ENCODE measurements at regions not wholly inside any gene's neighbourhood (a gene's known extent, or its start where the extent isn't known, plus 50 kb on each side); places are given as distances from the start of the nearest gene placed in this dataset.

- no peaks in the 10 kb centered on the region for H3K9me3 Mint-ChIP-seq
- H3K27me3 ChIP-seq (ENCODE audit: insufficient read depth) = no peaks in the 10 kb centered on the region
- H3K27ac ChIP-seq (ENCODE audit: low read depth) = no peak overlapping the region
- H3K27ac Mint-ChIP-seq = no peak overlapping the region
- H3F3A ChIP-seq (replicated peaks; ENCODE audit: low read depth) = no peaks in the 10 kb centered on the region
- peaks cover 7% of the 10 kb centered on the region; the same call in 1 of the 2 replicates for H3K9me2 ChIP-seq (ENCODE audit: insufficient read depth)
- ATAC-seq = no peak
- no peak overlapping the region for H3K4me3 ChIP-seq
- no peaks in the 10 kb centered on the region for H3K36me3 Mint-ChIP-seq (ENCODE audit: low read depth)
- no peaks in the 10 kb centered on the region for H3K79me2 ChIP-seq (replicated peaks; ENCODE audit: insufficient read depth)
- H2AFZ ChIP-seq = no peak overlapping the region
- H4K20me1 ChIP-seq (replicated peaks; ENCODE audit: insufficient read depth) = no peaks in the 10 kb centered on the region; the same call in 1 of the 2 replicates
- no peaks in the 10 kb centered on the region for H3K4me1 Mint-ChIP-seq
- no peak overlapping the region for H3K4me2 ChIP-seq
- no peaks in the 10 kb centered on the region for H3K4me1 ChIP-seq (ENCODE audit: insufficient read depth)
- no peak for DNase-seq (ENCODE audit: low spot score)
- H3K4me3 Mint-ChIP-seq = no peak overlapping the region
- H3K36me3 ChIP-seq (ENCODE audit: insufficient read depth) = no peaks in the 10 kb centered on the region
- TF ChIP-seq JUNB (IDR thresholded peaks at IDR 0.05; ENCODE audit: unreplicated experiment) (no peak), REST (IDR thresholded peaks at IDR 0.05; ENCODE audit: unreplicated experiment) (no peak), STAT1 (IDR thresholded peaks at IDR 0.05; ENCODE audit: unreplicated experiment) (no peak), EZH2phosphoT487 (IDR thresholded peaks at IDR 0.05; ENCODE audit: unreplicated experiment) (no peak), EZH2 (IDR thresholded peaks at IDR 0.05; ENCODE audit: low read depth, unreplicated experiment) (no peak), ETS1 (IDR thresholded peaks at IDR 0.05) (no peak), ZNF331 (CRISPR knock-in tag; IDR thresholded peaks at IDR 0.05; ENCODE audit: low read depth) (no peak), CREB1 (CRISPR knock-in tag; IDR thresholded peaks at IDR 0.05; ENCODE audit: low read depth) (no peak), NANOG (IDR thresholded peaks at IDR 0.05; ENCODE audit: borderline replicate concordance) (no peak), ZNF462 (CRISPR knock-in tag; IDR thresholded peaks at IDR 0.05) (no peak), CTCF (conservative IDR thresholded peaks at IDR 0.05; ENCODE audit: low read depth in 2 of 2) (no peak), POLR2AphosphoS5 (IDR thresholded peaks at IDR 0.05; ENCODE audit: low read depth) (no peak), ZNF114 (CRISPR knock-in tag; IDR thresholded peaks at IDR 0.05) (no peak)
- H3K27me3 Mint-ChIP-seq (ENCODE audit: insufficient read depth, low read depth, poor library complexity) = no peaks in the 10 kb centered on the region
These were observed 209.7 kb upstream of the STEAP4 start for GRCh38 chr7:88516429-88516828.
